GM21360 (cell line): ENCODE measurements at regions not wholly inside any gene's neighbourhood (a gene's known extent, or its start where the extent isn't known, plus 50 kb on each side); places are given as distances from the start of the nearest gene placed in this dataset.
"Not testable (repeated sequence)": the region's sequence is repeated elsewhere in the genome, so short reads cannot be mapped to it uniquely, and the experiment has no call there.

ENCODE experiments used
- ATAC-seq: cut with Tn5 transposase; IDR thresholded peaks from one replicate; pipeline ENCODE4 v1.9.1; 2021; ENCODE audit warnings: mild to moderate bottlenecking, moderate library complexity; ENCODE audit not compliant: unreplicated experiment

DNA sequence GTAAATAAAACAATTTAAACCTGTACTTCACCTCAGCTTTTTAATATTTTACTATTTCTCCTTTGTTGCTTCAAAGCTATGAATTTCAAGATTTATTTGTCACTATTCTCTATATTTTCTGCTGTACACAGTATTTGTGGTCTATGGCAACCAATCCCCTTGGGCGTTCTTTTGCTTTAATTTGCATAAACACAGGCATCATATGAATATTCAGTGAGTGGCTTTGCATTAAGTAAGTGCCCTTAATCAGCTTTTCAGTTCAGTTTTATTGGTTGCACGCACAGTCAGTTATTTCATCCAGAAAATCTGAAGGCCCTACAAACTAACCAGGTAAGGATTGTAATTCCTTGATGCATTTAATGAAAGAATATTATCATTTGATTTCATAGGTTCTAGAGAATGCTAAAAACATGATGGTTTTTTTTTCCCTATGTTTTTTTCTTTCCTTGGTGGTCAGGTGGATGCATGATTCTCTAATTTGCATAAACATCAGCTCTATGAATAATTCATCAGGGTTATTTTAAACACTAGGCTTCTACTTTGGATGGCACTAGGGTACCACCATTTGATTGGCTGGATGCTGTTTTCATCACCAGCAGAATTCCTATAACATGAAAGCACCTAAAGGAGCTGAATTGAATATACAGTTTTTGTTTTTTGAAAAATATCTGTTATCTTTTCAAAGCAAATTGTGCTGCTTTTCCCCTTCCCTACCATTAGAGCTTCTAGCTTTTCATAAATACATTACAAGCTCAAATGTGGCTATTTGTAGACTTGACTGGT, 249.2 kb upstream of the CCNH start:
- no peak for ATAC-seq

GRCh38 chr5:87653242-87653641, 240.5 kb upstream of the CCNH start:
- no peak for ATAC-seq

GRCh38 chr5:87650284-87650683, 237.6 kb upstream of the CCNH start:
- ATAC-seq = no peak

- no peak for ATAC-seq
Observed at GRCh38 chr5:87649455-87649854, 236.7 kb upstream of the CCNH start.

DNA sequence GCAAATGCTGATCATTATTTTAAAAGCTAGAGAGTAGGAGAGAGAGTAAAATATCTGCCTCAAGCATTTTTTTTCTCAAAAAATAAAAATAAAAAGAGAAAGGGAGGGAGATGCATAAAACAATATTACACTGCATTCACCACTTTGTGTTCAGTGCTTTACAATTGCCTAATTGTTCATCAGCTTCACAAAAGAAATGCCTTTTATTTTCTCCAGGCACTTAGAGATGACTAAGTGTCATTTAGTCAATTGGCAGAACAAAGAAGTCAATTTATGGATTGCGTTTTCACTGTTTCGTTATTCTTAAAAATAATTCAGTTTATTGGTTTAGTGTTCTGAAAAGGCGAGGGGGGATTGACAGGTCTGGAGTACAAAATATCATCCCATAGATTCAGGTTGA, 232.5 kb upstream of the CCNH start:
- no peak for ATAC-seq

DNA sequence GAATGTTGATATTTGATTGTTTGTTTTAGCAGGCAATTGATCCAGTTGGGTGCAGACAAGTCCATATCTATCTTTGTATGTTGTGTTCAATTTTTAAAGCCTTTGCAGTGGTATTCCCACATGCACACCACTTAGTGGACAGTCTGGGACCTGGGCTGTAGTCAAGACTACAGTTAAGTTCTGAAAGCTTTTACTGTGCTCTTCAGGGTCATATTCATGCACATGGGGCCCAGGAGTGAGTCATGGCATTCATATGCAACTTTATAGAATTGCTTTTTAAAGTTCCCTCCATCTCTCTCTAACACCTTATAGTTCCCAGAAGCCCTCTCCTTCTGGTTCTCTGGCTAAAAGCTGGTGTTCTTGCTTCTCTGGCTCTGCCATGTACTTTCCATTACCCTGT, 228.2 kb upstream of the CCNH start:
- no peak for ATAC-seq

DNA sequence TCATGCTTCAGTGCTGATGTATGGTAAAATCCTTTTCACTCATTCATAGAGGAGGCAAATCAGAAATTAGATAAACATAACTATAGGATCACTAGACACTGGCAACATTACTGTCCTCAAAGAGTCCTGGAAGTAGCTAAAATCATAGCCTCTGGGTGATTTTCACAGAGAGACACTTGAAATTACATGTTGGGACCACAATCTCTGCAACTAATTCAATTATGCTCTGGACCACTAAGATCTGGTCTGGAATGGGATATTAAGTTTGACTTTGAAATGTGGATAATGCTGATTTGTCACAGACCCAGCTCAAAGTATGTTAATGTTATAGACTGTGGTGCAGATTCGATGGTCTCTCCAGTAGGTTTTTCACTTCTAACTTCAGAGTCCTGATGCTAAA, 214.6 kb upstream of the CCNH start:
- no peak for ATAC-seq

DNA sequence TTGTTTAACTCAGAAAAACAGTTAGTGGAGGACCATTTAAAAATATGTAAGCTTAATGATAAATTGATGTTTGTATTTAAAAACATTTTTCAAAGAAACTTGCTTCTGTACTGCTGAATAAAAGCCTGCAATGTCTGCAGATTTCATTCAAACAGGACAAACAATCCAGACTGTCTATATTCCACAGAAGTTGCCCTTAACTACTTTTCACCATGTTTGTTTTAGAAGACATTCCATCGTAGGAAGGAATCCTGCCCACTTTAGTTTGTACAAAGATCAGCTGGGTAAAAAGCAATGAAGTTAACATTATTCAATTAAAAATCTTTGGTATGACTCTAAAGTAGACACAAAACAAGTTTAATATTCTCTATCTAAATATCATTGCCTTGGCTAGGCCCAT, 195.7 kb upstream of the CCNH start:
- ATAC-seq = no peak

- ATAC-seq = no peak
Observed at GRCh38 chr5:87605663-87606062, 192.9 kb upstream of the CCNH start.

GRCh38 chr5:87599778-87600177, 187.0 kb upstream of the CCNH start:
- no peak for ATAC-seq

DNA sequence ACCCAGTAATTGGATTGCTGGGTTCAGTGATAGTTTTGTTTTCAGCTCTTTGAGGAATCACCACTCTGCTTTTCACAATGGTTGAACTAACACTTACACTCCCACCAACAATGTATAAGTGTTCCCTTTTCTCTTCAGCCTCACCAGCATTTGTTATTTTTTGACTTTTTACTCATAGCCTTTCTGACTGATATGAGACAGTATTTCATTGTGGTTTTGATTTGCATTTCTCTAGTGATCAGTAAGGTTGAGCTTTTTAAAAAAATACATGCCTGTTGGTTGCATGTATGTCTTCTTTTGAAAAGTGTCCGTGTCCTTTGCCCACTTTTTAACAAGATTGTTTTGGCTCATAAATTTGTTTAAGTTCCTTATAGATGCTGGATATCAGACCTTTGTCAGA, 185.7 kb upstream of the CCNH start:
- ATAC-seq = no peak

DNA sequence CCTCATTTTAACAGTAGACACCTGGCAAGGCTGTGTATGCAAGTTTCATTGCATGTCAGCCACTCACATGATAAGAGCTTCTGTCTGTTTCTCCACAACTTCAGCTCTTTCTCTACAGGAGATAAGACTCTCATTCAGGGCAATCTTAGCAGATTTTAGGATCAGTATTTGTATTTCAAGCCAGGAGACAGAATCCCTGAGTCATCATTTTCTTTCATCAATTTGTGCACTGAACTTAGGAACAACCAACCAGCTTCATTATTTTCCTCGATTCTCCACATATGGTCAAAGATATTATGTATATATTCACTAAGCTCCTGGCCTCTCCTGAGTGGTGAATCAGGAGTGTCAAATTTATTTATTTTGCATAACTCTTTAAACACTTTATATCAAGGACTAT, 181.8 kb upstream of the CCNH start:
- no peak for ATAC-seq

DNA sequence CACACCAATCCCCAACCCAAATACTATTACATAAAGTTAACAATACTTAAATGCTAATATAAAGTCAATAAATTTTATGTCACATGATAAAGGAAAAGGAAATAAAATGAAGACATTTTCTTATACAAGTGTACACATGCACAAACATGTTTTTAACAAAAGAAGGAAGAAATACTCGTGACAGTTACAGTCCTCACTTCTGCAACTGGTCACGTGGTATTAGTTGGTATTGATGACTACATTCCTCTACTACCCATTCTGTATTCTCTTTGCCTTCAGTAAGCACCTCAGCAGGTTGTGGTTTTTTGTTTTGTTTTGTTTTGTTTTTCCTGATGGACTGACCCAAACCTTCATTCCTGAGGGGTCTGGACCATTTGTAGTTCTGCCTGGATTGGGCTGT, 176.9 kb upstream of the CCNH start:
- no peak for ATAC-seq

DNA sequence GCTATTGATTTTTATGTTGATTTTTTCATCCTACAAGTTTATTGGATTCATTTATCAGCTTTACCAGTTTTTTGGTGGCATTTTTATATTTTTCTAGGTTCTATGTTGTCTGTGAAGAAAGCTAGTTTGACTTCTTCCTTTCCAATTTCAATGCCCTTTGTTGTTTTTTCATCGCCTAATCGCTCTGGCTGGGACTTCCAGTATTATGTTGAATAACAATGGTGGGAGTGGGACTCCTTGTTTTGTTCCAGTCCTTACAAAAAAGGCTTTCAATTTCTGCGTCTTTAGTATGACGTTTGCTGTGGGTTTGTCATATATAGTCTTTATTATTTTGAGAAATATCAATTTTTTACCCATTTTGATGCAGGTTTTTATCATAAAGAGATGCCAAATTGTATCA, 175.6 kb upstream of the CCNH start:
- no peak for ATAC-seq

DNA sequence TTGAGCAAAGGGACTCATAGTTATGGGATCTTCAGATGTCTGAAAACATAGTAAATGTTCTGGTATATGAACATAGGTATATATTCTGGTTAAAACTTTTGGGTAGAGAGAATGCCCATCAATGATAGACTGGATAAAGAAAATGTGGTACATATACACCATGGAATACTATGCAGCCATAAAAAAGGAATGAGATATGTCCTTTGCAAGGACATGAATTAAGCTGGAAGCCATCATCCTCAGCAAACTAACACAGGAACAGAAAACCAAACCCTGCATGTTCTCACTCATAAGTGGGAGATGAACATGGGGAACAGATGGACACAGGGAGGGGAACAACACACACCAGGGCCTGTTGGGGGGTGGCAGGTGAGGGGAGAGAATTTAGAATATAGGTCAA, 171.0 kb upstream of the CCNH start:
- not testable (repeated sequence) for ATAC-seq

- no peak for ATAC-seq
Observed at GRCh38 chr5:87582149-87582548, 169.4 kb upstream of the CCNH start.

- no peak for ATAC-seq
Observed at GRCh38 chr5:87581661-87582060, 168.9 kb upstream of the CCNH start.

- no peak for ATAC-seq
Observed at GRCh38 chr5:87579678-87580077, 166.9 kb upstream of the CCNH start.

- no peak for ATAC-seq
Observed at GRCh38 chr5:87576867-87577266, 164.1 kb upstream of the CCNH start.

- ATAC-seq = not testable (repeated sequence)
Observed at GRCh38 chr5:87576306-87576705, 163.6 kb upstream of the CCNH start.

DNA sequence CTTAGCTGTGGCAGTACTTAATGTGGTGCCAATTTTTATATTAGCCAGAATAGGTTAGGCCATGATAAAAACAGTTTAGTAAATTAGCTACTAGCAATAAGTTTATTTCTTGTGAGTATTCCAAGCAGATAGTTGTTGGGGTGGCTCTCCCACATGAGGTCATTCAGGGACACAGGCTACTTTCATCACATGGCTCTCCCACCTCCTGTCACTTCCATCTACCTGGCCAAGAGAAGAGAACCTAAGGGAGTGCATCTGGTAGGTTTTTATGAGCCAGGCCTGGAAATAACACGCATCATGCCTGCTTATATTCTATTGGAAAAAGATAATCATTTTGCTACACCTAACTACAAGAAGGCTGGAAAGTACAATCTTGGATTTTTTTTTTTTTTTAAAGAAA, 161.4 kb upstream of the CCNH start:
- ATAC-seq = no peak

- ATAC-seq = no peak
Observed at GRCh38 chr5:87572611-87573010, 159.9 kb upstream of the CCNH start.

- ATAC-seq = no peak
Observed at GRCh38 chr5:87572090-87572489, 159.4 kb upstream of the CCNH start.
